ENCODE measurements at regions not wholly inside any gene's neighbourhood (a gene's known extent, or its start where the extent isn't known, plus 50 kb on each side); places are given as distances from the start of the nearest gene placed in this dataset.

- DNase-seq: peak; percentile 86
- Histone ChIP-seq H3K9ac (peak overlapping the region; percentile 31; the same call in 1 of the 2 replicates), H3K27me3 (replicated peaks; ENCODE audit: insufficient read depth) (no peaks in the 10 kb centered on the region), H3K27ac (peak overlapping the region; percentile 61), H3K4me1 (ENCODE audit: insufficient read depth) (peaks cover 18% of the 10 kb centered on the region), H3K4me3 (no peak overlapping the region), H3F3A (ENCODE audit: insufficient read depth) (peaks cover 14% of the 10 kb centered on the region), H2AFZ (peak overlapping the region; percentile 31), H3K36me3 (ENCODE audit: low read depth) (peaks cover 7% of the 10 kb centered on the region; the same call in 1 of the 2 replicates), H4K20me1 (ENCODE audit: insufficient read depth) (no peaks in the 10 kb centered on the region), H3K9me2 (ENCODE audit: insufficient read depth) (no peaks in the 10 kb centered on the region), H3K9me3 (ENCODE audit: low read depth) (no peaks in the 10 kb centered on the region), H3K79me2 (ENCODE audit: insufficient read depth) (no peaks in the 10 kb centered on the region), H3K4me2 (ENCODE audit: unreplicated experiment) (peak overlapping the region; percentile 15)
- in situ Hi-C loops (cut with MboI): no loop called here
- 45 to 46% methylated on average over 4 of the region's 4 CpGs for WGBS, 2 experiments (ENCODE audit: low coverage in 1 of 2, low lambda C conversion rate in 2 of 2, missing lambda C conversion rate in 2 of 2)
- TF ChIP-seq EZH2 (IDR thresholded peaks at IDR 0.05; ENCODE audit: insufficient read depth, poor library complexity, severe bottlenecking): no peak
- TF ChIP-seq EZH2phosphoT487 (IDR thresholded peaks at IDR 0.05; ENCODE audit: insufficient read depth, low read depth): no peak
These were observed 276.6 kb downstream of the MREG start for GRCh38 chr2:215736653-215737290.

- in situ Hi-C loops (cut with MboI): no loop called here
These were observed 282.2 kb downstream of the MREG start for GRCh38 chr2:215731108-215731658.

GRCh38 chr2:215729985-215730620 is 283.2 kb downstream of the MREG start:
- peaks cover 45% of the 10 kb centered on the region for H3F3A ChIP-seq (ENCODE audit: insufficient read depth)
- no peak overlapping the region for H3K4me3 ChIP-seq
- no peaks in the 10 kb centered on the region for H4K20me1 ChIP-seq (ENCODE audit: insufficient read depth)
- TF ChIP-seq EZH2phosphoT487 (IDR thresholded peaks at IDR 0.05; ENCODE audit: insufficient read depth, low read depth) (no peak), EZH2 (IDR thresholded peaks at IDR 0.05; ENCODE audit: insufficient read depth, poor library complexity, severe bottlenecking) (no peak)
- H3K27ac ChIP-seq: peak overlapping the region; percentile 75
- in situ Hi-C loops (cut with MboI): no loop called here
- no peaks in the 10 kb centered on the region for H3K36me3 ChIP-seq (ENCODE audit: low read depth)
- 96 to 97% methylated on average over 5 of the region's 5 CpGs for WGBS, 2 experiments (ENCODE audit: low coverage in 1 of 2, low lambda C conversion rate in 2 of 2, missing lambda C conversion rate in 2 of 2)
- H3K4me1 ChIP-seq (ENCODE audit: insufficient read depth): peaks cover 43% of the 10 kb centered on the region
- H2AFZ ChIP-seq: no peak overlapping the region
- no peak overlapping the region for H3K9ac ChIP-seq
- no peaks in the 10 kb centered on the region for H3K9me3 ChIP-seq (ENCODE audit: low read depth)
- peak; percentile 58 for DNase-seq
- no peaks in the 10 kb centered on the region for H3K79me2 ChIP-seq (ENCODE audit: insufficient read depth)
- no peaks in the 10 kb centered on the region for H3K9me2 ChIP-seq (ENCODE audit: insufficient read depth)
- H3K27me3 ChIP-seq (replicated peaks; ENCODE audit: insufficient read depth): no peaks in the 10 kb centered on the region
- no peak overlapping the region for H3K4me2 ChIP-seq (ENCODE audit: unreplicated experiment)

More at GRCh38 chr2:215731108-215731658, 282.2 kb downstream of the MREG start:
- Histone ChIP-seq H3K36me3 (ENCODE audit: low read depth) (no peaks in the 10 kb centered on the region), H3F3A (ENCODE audit: insufficient read depth) (peaks cover 49% of the 10 kb centered on the region), H3K79me2 (ENCODE audit: insufficient read depth) (no peaks in the 10 kb centered on the region), H2AFZ (no peak overlapping the region), H3K4me1 (ENCODE audit: insufficient read depth) (peaks cover 44% of the 10 kb centered on the region), H3K4me3 (no peak overlapping the region), H3K4me2 (ENCODE audit: unreplicated experiment) (no peak overlapping the region), H3K9me2 (ENCODE audit: insufficient read depth) (no peaks in the 10 kb centered on the region), H3K27me3 (replicated peaks; ENCODE audit: insufficient read depth) (no peaks in the 10 kb centered on the region), H3K9me3 (ENCODE audit: low read depth) (no peaks in the 10 kb centered on the region), H4K20me1 (ENCODE audit: insufficient read depth) (no peaks in the 10 kb centered on the region), H3K9ac (no peak overlapping the region), H3K27ac (no peak overlapping the region; the same call in 1 of the 2 replicates)
- WGBS, 2 experiments (ENCODE audit: low coverage in 1 of 2, low lambda C conversion rate in 2 of 2, missing lambda C conversion rate in 2 of 2): 91 to 97% methylated on average over 5 of the region's 5 CpGs
- TF ChIP-seq EZH2 (IDR thresholded peaks at IDR 0.05; ENCODE audit: insufficient read depth, poor library complexity, severe bottlenecking) (no peak), EZH2phosphoT487 (IDR thresholded peaks at IDR 0.05; ENCODE audit: insufficient read depth, low read depth) (no peak)
- DNase-seq: no peak

- Histone ChIP-seq H3K9me3 (ENCODE audit: low read depth) (no peaks in the 10 kb centered on the region), H3K4me1 (ENCODE audit: insufficient read depth) (peaks cover 47% of the 10 kb centered on the region), H3K4me3 (no peak overlapping the region), H3K9ac (peak overlapping the region; percentile 25), H3K9me2 (ENCODE audit: insufficient read depth) (no peaks in the 10 kb centered on the region), H3K79me2 (ENCODE audit: insufficient read depth) (no peaks in the 10 kb centered on the region), H3F3A (ENCODE audit: insufficient read depth) (peaks cover 48% of the 10 kb centered on the region), H3K27ac (peak overlapping the region; percentile 75), H3K4me2 (ENCODE audit: unreplicated experiment) (peak overlapping the region; percentile 39), H3K36me3 (ENCODE audit: low read depth) (no peaks in the 10 kb centered on the region), H4K20me1 (ENCODE audit: insufficient read depth) (no peaks in the 10 kb centered on the region), H2AFZ (no peak overlapping the region), H3K27me3 (replicated peaks; ENCODE audit: insufficient read depth) (no peaks in the 10 kb centered on the region)
- DNase-seq: peak; percentile 93
- in situ Hi-C loops (cut with MboI): no loop called here
- TF ChIP-seq EZH2phosphoT487 (IDR thresholded peaks at IDR 0.05; ENCODE audit: insufficient read depth, low read depth) (0 out of 2 replicates have a peak, but pooled peaks have one; percentile 59), EZH2 (IDR thresholded peaks at IDR 0.05; ENCODE audit: insufficient read depth, poor library complexity, severe bottlenecking) (no peak)
- 5 to 6% methylated on average over 2 of the region's 2 CpGs for WGBS, 2 experiments (ENCODE audit: low coverage in 1 of 2, low lambda C conversion rate in 2 of 2, missing lambda C conversion rate in 2 of 2)
These were observed 284.8 kb downstream of the MREG start for GRCh38 chr2:215728504-215729065.
